NCI-H1092 treated with DMSO at 0.1 percent for 48 hours (cell line): ENCODE measurements at regions not wholly inside any gene's neighbourhood (a gene's known extent, or its start where the extent isn't known, plus 50 kb on each side); places are given as distances from the start of the nearest gene placed in this dataset.
"Not testable (repeated sequence)": the region's sequence is repeated elsewhere in the genome, so short reads cannot be mapped to it uniquely, and the experiment has no call there.

Experiments
- DNase-seq: peaks from one replicate; lab custom pipeline; 2025; lab: John Stamatoyannopoulos, UW

DNA sequence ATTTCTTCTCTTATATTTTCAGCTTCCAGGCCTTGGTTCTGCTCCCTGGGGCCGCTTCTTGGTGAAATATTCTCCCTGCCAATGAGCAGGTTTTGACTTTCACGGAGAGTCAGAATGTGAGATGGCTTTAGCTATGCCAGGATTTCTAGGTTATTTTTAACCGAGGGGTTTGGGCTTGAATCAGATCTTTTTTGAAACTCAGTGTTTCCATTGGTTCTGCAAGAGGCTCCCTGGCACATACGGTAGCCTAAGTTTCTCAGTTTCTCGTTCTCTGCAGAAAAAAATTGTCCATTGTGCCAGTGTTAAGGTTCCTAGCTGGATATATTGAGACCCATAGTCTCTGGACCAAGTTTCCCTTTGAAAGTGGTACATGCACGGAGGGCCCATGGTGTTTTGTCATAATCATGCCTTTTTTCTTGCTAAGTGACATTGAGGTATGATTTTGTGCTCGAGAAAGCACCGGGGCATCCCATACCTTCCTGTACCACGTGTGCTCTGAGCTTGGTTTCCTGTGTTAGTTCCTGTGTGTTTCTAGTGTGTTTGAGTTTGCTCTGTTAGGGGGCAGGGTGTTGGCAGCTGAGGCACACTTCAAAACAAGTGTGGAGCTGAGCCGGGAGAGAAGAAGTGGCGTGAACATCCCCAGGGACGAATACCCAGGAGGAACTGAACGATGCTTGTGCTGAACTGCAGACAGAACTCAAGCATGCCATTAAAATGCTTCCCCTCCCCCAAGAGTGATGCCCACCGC is 127.2 kb downstream of the HS3ST3B1 start:
- no peak for DNase-seq

GRCh38 chr17:14423156-14423555 is 122.3 kb downstream of the HS3ST3B1 start:
- DNase-seq, result not testable (repeated sequence)

- DNase-seq, result no peak
Measured at GRCh38 chr17:14417336-14417735, 116.5 kb downstream of the HS3ST3B1 start.

DNA sequence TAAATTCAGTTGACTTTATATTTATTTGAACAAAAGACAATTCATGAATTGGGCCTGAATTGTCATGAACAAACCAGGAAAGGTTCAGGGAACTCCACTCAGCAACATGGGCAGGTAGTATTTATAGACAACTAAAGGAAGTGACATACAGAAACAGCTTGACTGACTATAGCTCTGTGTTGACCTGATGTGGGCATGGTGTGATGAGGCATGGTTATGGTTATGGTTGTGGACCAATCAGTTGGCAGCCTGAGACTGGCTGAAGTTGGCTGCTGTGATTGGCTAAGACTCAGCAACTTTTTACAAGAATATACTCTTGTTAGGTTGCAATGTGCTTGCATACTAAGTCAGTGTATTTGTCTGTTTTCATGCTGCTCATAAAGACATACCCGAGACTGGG is 108.4 kb downstream of the HS3ST3B1 start:
- DNase-seq, result no peak

DNA sequence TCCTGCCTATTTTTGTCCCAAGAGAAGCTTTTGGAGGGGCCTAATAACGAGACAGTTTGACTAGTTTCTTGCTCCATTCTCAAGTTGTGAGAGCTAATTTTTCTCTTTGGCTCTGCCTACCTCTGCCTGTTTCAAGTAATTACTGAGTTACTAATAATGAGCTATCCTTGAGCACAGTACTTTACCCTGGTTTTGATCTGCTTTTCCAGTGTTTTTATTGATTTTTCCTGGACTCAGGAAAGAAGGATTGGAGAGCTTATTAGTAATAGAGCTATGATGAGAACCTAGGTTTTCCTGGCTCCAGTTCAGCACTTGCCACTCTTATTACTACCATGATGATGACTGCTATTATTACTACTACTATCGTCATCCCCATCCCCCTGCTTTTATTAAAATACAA is 106.7 kb downstream of the HS3ST3B1 start:
- DNase-seq, result no peak

DNA sequence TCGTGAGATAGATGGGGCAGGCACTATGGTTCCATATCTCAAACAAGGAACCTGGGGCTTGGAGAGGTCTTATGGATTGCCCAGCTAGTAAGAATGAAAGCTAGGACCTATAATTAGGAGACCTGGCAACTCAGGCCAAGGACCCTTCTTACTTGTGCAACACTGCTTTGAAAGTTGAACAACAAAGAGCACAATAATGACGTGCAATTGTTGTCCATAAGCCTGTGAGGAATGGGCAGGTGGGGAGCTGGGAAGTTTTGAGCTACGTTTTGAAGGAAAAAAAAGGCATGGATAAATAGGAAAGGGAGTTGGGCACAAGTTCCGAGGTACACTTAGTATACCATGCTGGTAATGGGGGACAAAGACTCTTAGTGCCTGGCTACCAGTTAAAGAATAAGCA is 104.3 kb downstream of the HS3ST3B1 start:
- DNase-seq, result no peak
